ENCODE measurements at regions not wholly inside any gene's neighbourhood (a gene's known extent, or its start where the extent isn't known, plus 50 kb on each side); places are given as distances from the start of the nearest gene placed in this dataset.

DNA sequence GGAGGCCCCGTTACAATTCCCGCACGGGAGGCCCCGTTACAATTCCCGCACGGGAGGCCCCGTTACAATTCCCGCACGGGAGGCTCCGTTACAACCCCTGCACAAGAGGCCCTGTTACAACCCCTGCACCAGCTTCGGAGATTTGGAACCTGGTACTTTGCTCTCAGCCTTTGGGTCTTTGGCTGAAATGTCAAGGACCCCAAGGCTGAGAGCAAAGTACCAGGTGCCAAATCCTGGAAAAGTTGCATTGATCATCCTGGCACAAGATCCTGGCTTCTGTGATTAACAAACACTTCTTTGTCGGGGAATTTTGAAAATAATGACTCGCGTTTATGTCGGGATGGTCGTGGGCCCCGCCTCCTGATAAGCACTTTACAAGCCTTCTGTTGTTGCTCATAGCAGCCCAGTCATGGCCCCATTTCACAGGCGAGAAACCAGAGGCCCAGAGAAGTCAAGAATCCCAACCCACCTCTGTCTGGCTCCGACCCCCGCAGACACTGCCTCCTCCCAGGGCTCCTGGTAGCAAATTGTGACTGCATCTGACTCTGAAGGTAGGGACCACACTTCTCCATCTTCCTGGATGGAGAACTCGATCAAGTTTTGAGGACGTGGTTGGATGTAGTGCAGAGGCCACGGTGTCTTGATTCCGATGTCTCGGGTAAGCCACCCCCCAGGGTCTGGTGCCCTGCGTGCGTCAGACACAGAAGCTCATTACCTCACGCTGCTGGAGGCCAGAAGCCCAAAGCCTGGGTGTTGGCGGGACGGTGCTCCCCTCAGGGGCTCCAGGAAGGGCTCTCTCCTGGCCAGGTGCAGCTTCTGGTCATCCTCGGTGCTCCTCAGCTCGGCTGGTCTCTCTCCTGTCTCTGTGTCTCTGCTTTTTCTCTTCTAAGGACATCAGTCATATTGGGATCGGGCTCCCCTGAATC lies 60.3 kb downstream of the ADRA2C start:
- H3K4me3 ChIP-seq (ENCODE audit: low read length) = no peak overlapping the region
- no peaks in the 10 kb centered on the region for H3K36me3 ChIP-seq (ENCODE audit: control insufficient read depth, insufficient read depth, low read length)
- H3K27ac ChIP-seq (ENCODE audit: low read length) = no peak overlapping the region
- H3K9me3 ChIP-seq (ENCODE audit: control insufficient read depth, insufficient read depth, low read length) = no peaks in the 10 kb centered on the region
- H3K27me3 ChIP-seq (ENCODE audit: control insufficient read depth, insufficient read depth, low read length) = no peaks in the 10 kb centered on the region
- H3K4me1 ChIP-seq (ENCODE audit: control insufficient read depth, insufficient read depth, low read length) = peaks cover 14% of the 10 kb centered on the region
- no CpG with 5 or more reads among the region's 33 CpGs for WGBS (ENCODE audit: insufficient coverage, insufficient read length)
- no peak for DNase-seq (ENCODE audit: low read depth, low spot score)

DNA sequence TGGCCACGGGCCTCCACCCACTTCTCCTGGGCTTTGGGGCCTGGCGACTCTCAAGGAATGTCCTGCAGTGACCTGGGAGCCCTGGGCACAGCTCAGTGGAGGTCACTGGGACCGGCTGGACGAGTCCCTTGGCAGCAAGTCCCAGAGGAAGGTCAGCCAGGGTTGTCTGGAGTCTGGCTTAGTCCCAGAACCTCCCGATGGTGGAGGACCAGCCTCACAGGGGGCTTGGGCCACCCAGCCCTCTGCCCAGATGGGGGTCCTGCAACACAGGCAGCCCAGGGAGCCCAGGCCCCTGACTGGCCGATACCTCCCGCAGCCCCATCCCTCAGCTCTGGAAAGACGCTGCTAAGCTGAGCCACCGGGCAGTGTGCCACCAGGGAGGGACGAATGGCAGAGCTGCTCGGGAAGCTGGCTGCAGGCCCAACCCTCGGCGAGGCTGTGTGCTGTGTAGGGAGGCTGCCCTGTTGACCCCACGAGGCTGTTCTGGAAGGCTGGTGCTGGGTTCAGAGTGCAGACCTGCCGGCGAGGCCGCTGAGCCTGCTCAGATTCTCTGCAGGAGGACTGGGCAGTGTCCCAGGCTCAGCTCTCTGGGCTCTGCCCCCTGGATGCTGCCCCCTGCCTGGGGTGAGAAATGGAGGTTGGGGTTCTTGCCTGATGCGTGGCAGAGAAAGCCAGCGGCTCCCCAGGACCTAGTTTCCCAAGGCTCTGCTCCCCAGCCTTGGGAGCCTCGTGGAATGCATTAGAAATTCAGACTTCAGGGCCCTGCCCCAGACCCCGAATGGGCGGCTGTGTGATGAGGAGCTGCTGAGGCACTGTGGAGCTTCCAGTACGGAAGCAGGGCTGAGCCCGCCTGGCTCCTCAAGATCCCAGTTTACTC lies 61.7 kb downstream of the ADRA2C start:
- Histone ChIP-seq H3K9me3 (ENCODE audit: control insufficient read depth, insufficient read depth, low read length) (no peaks in the 10 kb centered on the region), H3K27me3 (ENCODE audit: control insufficient read depth, insufficient read depth, low read length) (no peaks in the 10 kb centered on the region), H3K4me1 (ENCODE audit: control insufficient read depth, insufficient read depth, low read length) (peaks cover 11% of the 10 kb centered on the region), H3K27ac (ENCODE audit: low read length) (no peak overlapping the region), H3K36me3 (ENCODE audit: control insufficient read depth, insufficient read depth, low read length) (no peaks in the 10 kb centered on the region), H3K4me3 (ENCODE audit: low read length) (no peak overlapping the region)
- no peak for DNase-seq (ENCODE audit: low read depth, low spot score)
- no CpG with 5 or more reads among the region's 24 CpGs for WGBS (ENCODE audit: insufficient coverage, insufficient read length)

DNA sequence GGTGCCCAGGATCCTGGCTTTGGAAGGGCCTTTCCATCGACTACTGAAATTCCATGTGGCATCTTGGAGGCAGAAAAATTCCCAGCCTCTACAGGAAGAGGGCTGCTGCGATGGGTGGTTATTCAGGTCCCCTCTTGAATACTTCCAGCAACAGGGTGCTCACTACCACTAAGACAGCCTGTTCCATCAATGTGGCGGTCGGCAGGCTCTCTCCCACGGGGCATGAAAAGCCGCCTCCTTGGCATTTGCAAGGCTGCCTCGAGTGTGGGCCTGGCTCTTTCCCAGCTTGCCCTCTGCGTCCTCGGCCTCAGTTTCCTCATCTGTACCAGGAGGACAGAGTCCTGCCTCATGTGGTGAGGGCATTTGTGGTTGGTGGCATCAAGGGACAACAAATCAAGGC lies 62.4 kb downstream of the ADRA2C start:
- Histone ChIP-seq H3K4me1 (ENCODE audit: control insufficient read depth, insufficient read depth, low read length) (peaks cover 11% of the 10 kb centered on the region), H3K27me3 (ENCODE audit: control insufficient read depth, insufficient read depth, low read length) (no peaks in the 10 kb centered on the region), H3K36me3 (ENCODE audit: control insufficient read depth, insufficient read depth, low read length) (no peaks in the 10 kb centered on the region), H3K9me3 (ENCODE audit: control insufficient read depth, insufficient read depth, low read length) (no peaks in the 10 kb centered on the region), H3K4me3 (ENCODE audit: low read length) (no peak overlapping the region), H3K27ac (ENCODE audit: low read length) (no peak overlapping the region)
- WGBS (ENCODE audit: insufficient coverage, insufficient read length) = no CpG with 5 or more reads among the region's 9 CpGs
- no peak for DNase-seq (ENCODE audit: low read depth, low spot score)

DNA sequence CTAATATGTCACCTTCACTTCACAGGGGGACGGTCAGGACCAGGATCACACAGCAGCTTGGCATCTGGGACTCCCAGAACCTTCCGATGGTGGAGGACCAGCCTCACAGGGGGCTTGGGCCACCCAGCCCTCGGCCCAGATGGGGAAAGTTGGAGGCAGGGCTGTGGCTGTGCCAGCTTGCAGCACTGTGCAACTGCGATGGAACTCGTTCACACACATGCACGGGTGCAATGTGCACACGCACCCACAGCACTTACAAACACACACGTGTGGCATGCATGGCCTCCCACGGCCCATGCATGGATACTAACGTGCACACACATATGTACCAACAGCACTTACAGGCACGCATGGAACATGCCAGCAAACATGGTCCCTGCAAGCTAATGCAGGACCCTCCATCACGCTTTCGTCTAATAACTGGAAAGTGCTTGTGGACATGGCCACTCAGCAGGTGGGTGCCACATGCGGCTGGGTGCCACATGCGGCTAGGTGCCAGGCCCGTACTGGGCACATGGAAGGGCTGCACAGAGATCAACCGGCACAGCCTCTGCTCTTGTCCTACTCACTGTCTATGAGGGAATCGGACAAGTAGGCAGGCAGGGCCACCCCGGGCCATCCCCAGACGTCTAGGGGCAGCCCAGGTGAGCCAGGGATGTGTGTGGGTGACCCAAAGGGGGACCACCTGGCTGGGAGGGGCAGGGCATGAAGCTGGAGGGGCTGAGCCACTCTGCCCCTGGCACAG lies 63.2 kb downstream of the ADRA2C start:
- DNase-seq (ENCODE audit: low read depth, low spot score) = no peak
- H3K4me3 ChIP-seq (ENCODE audit: low read length) = no peak overlapping the region
- H3K27ac ChIP-seq (ENCODE audit: low read length) = no peak overlapping the region
- H3K36me3 ChIP-seq (ENCODE audit: control insufficient read depth, insufficient read depth, low read length) = no peaks in the 10 kb centered on the region
- no peaks in the 10 kb centered on the region for H3K9me3 ChIP-seq (ENCODE audit: control insufficient read depth, insufficient read depth, low read length)
- peaks cover 11% of the 10 kb centered on the region for H3K4me1 ChIP-seq (ENCODE audit: control insufficient read depth, insufficient read depth, low read length)
- no peaks in the 10 kb centered on the region for H3K27me3 ChIP-seq (ENCODE audit: control insufficient read depth, insufficient read depth, low read length)
- WGBS (ENCODE audit: insufficient coverage, insufficient read length) = no CpG with 5 or more reads among the region's 20 CpGs

GRCh38 chr4:3829956-3830773 lies 64.0 kb downstream of the ADRA2C start:
- H3K27me3 ChIP-seq (ENCODE audit: control insufficient read depth, insufficient read depth, low read length) = no peaks in the 10 kb centered on the region
- peaks cover 13% of the 10 kb centered on the region for H3K4me1 ChIP-seq (ENCODE audit: control insufficient read depth, insufficient read depth, low read length)
- H3K27ac ChIP-seq (ENCODE audit: low read length) = no peak overlapping the region
- DNase-seq (ENCODE audit: low read depth, low spot score) = no peak
- no peaks in the 10 kb centered on the region for H3K9me3 ChIP-seq (ENCODE audit: control insufficient read depth, insufficient read depth, low read length)
- no peak overlapping the region for H3K4me3 ChIP-seq (ENCODE audit: low read length)
- no CpG with 5 or more reads among the region's 19 CpGs for WGBS (ENCODE audit: insufficient coverage, insufficient read length)
- H3K36me3 ChIP-seq (ENCODE audit: control insufficient read depth, insufficient read depth, low read length) = no peaks in the 10 kb centered on the region

DNA sequence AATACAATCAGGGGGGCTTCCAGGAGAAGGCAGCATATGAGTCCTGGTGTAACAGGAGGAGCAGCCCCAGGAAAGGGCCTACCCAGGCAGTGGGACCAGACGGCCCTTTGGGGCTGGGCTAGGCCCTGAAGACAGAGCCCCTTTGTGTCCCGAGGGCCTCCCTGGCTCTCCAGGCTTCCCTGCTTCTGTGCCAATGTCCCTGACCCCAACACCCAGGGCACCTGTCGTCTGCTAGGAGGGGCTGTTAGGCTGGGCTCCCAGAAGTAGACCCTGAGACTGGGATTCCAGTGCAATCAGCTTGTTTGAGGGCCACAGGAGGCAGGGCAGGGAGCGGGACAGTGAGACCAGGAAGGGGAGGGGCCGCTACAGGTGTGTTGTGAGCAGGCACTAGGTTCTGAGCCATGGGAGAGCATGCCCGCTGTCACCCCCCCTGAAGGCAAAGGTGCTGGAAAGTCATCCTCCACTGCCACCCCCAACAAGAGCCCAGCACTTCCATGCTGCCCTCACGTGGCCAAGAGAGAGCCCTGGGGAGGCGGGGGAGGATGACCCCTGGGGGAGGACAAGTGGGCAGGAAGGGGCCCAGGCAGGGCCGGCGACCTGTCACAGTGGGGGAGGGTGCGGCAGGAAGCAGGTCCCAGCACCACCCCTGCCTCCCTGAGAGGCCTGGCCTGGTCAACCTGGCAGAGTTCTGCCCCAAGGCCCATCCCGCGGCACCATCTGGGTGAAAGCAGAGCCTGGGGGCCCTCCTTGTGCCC lies 64.8 kb downstream of the ADRA2C start:
- no peaks in the 10 kb centered on the region for H3K9me3 ChIP-seq (ENCODE audit: control insufficient read depth, insufficient read depth, low read length)
- no peaks in the 10 kb centered on the region for H3K36me3 ChIP-seq (ENCODE audit: control insufficient read depth, insufficient read depth, low read length)
- DNase-seq (ENCODE audit: low read depth, low spot score) = no peak
- H3K27ac ChIP-seq (ENCODE audit: low read length) = no peak overlapping the region
- peaks cover 17% of the 10 kb centered on the region for H3K4me1 ChIP-seq (ENCODE audit: control insufficient read depth, insufficient read depth, low read length)
- H3K27me3 ChIP-seq (ENCODE audit: control insufficient read depth, insufficient read depth, low read length) = no peaks in the 10 kb centered on the region
- WGBS (ENCODE audit: insufficient coverage, insufficient read length) = no CpG with 5 or more reads among the region's 13 CpGs
- no peak overlapping the region for H3K4me3 ChIP-seq (ENCODE audit: low read length)

- no peak for DNase-seq (ENCODE audit: low read depth, low spot score)
- no peaks in the 10 kb centered on the region for H3K36me3 ChIP-seq (ENCODE audit: control insufficient read depth, insufficient read depth, low read length)
- no peak overlapping the region for H3K4me3 ChIP-seq (ENCODE audit: low read length)
- no peak overlapping the region for H3K27ac ChIP-seq (ENCODE audit: low read length)
- H3K4me1 ChIP-seq (ENCODE audit: control insufficient read depth, insufficient read depth, low read length) = peaks cover 20% of the 10 kb centered on the region
- H3K9me3 ChIP-seq (ENCODE audit: control insufficient read depth, insufficient read depth, low read length) = no peaks in the 10 kb centered on the region
- no peaks in the 10 kb centered on the region for H3K27me3 ChIP-seq (ENCODE audit: control insufficient read depth, insufficient read depth, low read length)
- WGBS (ENCODE audit: insufficient coverage, insufficient read length) = no CpG with 5 or more reads among the region's 14 CpGs
Observed at GRCh38 chr4:3831529-3832150, 65.5 kb downstream of the ADRA2C start.

DNA sequence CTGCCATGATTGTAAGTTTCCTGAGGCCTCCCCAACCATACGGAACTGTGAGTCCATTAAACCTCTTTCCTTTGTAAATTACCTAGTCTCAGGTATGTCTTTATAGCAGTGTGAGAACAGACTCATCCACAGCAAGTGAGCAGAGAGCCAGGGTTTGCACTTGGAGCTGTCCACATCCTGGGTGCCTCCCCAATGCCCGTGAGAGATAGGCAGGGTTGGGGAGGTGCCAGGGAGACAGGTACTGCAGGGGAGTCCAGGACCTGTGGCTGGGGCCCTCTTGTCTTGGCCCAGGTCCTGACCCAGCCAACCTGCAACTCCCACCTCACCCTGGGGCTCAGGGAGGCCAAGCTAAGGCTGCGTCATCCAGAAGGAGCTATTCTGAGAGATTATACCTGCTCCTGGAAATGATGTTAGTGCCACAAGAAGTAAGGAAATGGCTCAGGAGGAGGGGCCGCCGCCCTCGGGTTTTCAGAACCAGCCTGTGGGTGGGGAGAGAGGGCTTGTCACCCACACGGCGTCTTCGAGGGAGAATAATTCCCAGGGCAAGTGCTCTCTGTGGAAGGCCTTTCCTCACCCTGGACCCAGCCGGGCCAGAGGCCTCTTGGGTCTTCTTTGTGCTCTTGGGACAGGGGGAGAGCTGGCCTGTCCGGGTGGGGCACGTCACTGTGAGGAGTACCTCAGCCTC lies 66.5 kb downstream of the ADRA2C start:
- Histone ChIP-seq H3K4me1 (ENCODE audit: control insufficient read depth, insufficient read depth, low read length) (peaks cover 20% of the 10 kb centered on the region), H3K27ac (ENCODE audit: low read length) (no peak overlapping the region), H3K36me3 (ENCODE audit: control insufficient read depth, insufficient read depth, low read length) (no peaks in the 10 kb centered on the region), H3K27me3 (ENCODE audit: control insufficient read depth, insufficient read depth, low read length) (no peaks in the 10 kb centered on the region), H3K9me3 (ENCODE audit: control insufficient read depth, insufficient read depth, low read length) (no peaks in the 10 kb centered on the region), H3K4me3 (ENCODE audit: low read length) (no peak overlapping the region)
- no peak for DNase-seq (ENCODE audit: low read depth, low spot score)
- WGBS (ENCODE audit: insufficient coverage, insufficient read length) = no CpG with 5 or more reads among the region's 12 CpGs
